HFFc6 (cell line): ENCODE measurements at regions not wholly inside any gene's neighbourhood (a gene's known extent, or its start where the extent isn't known, plus 50 kb on each side); places are given as distances from the start of the nearest gene placed in this dataset.

Source experiments
- DNase-seq: peaks from one replicate; pipeline ENCODE4 v3.0.0-alpha.2; 2018
- H3K27ac Mint-ChIP-seq: 2 replicates; pipeline ENCODE4 v1.8.0; 2020; ENCODE audit warnings: mild to moderate bottlenecking, mixed read lengths
- H3K27me3 Mint-ChIP-seq: 2 replicates; pipeline ENCODE4 v1.8.0; 2021; ENCODE audit warnings: mild to moderate bottlenecking, moderate library complexity, mixed read lengths; ENCODE audit not compliant: insufficient read depth
- H3K36me3 Mint-ChIP-seq: 2 replicates; pipeline ENCODE4 v1.8.0; 2021; ENCODE audit warnings: low read depth, mixed read lengths
- H3K4me1 Mint-ChIP-seq: 2 replicates; pipeline ENCODE4 v1.8.0; 2020; ENCODE audit warnings: low read depth, mixed read lengths
- H3K4me3 Mint-ChIP-seq: 2 replicates; pipeline ENCODE4 v1.8.0; 2020; ENCODE audit warnings: mild to moderate bottlenecking, moderate library complexity, mixed read lengths
- H3K9me3 Mint-ChIP-seq: 2 replicates; pipeline ENCODE4 v1.8.0; 2020; ENCODE audit warnings: mild to moderate bottlenecking, mixed read lengths
- TF ChIP-seq, protein P1 (sequence below): fragments of 200-600 bp; sonication (generic); IDR thresholded peaks from 2 replicates; pipeline ENCODE4 v1.5.0; 2021; ENCODE audit warnings: antibody characterized with exemption, mild to moderate bottlenecking

DNA sequence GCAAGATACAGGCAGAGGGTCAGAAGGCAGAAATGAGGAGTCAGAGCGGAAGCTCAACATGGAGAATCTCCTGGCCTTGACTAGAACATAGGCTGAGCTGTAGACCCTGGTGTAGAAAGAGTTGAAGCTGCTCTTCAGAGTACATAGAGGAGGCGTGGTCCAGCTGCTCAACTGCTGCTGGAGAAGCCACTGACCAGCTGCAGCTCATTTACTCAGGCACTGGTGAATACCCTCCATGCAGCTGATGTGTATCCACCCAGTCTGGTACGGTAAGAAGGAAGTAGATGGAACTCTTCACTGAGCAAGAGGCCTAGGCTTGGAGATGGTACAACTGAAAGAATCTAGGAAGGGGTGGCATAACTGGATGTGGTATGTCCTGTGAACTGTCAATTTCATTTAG is 148.8 kb upstream of the DHRS4 start:
- Mint-ChIP-seq H3K4me3 (no peak overlapping the region), H3K27me3 (peaks cover 7% of the 10 kb centered on the region; the same call in 1 of the 2 replicates), H3K4me1 (no peaks in the 10 kb centered on the region), H3K27ac (no peak overlapping the region), H3K36me3 (no peaks in the 10 kb centered on the region), H3K9me3 (no peaks in the 10 kb centered on the region)
- TF ChIP-seq, protein P1, sequence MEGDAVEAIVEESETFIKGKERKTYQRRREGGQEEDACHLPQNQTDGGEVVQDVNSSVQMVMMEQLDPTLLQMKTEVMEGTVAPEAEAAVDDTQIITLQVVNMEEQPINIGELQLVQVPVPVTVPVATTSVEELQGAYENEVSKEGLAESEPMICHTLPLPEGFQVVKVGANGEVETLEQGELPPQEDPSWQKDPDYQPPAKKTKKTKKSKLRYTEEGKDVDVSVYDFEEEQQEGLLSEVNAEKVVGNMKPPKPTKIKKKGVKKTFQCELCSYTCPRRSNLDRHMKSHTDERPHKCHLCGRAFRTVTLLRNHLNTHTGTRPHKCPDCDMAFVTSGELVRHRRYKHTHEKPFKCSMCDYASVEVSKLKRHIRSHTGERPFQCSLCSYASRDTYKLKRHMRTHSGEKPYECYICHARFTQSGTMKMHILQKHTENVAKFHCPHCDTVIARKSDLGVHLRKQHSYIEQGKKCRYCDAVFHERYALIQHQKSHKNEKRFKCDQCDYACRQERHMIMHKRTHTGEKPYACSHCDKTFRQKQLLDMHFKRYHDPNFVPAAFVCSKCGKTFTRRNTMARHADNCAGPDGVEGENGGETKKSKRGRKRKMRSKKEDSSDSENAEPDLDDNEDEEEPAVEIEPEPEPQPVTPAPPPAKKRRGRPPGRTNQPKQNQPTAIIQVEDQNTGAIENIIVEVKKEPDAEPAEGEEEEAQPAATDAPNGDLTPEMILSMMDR, result no peak
- DNase-seq, result no peak

DNA sequence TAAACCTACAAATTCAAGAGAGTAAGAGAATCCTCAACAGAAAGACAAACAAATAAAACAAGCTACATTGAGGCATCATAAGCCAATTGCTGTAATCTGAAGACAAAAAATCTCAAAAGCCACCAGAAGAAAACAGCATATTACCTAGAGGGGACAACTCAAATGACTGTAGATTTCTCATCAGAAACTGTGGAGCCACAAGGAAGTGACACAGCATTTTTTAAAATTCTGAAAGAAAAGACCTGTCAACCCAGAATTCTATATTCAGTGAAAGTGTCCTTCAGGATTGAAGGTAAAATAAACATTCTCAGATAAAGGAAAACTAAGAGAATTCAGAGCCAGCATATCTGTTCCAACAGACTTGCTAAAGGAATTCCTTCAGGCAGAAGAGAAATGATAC is 147.8 kb upstream of the DHRS4 start:
- TF ChIP-seq, protein P1, result no peak
- Mint-ChIP-seq H3K36me3 (no peaks in the 10 kb centered on the region), H3K4me1 (no peaks in the 10 kb centered on the region), H3K27me3 (peaks cover 7% of the 10 kb centered on the region; the same call in 1 of the 2 replicates), H3K9me3 (no peaks in the 10 kb centered on the region), H3K27ac (no peak overlapping the region), H3K4me3 (no peak overlapping the region)
- DNase-seq, result no peak

DNA sequence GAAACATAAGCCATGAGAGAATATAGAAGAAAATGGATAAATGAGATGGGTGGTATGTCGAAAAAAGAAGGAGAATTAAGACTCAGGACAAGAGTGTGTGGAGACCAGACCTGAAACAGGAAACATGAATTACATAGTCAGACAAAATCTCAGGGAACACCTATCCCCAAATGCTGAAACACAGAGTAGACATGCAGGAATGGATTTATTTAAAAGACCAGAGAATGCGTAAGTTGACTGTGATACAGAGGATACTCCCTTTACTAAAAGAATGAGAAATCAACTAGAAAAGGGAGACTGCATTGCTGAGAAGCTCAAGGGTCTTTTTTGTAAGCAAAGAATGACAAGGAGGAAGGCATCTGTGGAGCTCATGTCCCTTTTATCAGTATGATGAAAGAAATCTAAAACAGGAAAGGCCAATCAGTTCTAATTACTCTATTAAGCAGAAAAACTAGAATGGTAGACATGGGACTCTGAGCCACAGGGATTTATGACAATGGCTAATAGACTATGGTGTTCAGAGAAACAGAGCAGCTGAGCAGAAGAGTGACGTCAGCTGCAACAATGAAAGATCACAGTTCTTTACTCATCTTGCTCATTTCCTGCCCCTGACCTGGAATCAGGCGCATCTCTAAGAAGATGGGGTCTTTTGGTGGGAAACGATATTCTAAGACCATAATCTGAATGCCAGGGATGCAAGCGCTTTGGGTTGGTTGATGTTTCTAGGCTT is 138.9 kb upstream of the DHRS4 start:
- TF ChIP-seq, protein P1, result no peak
- Mint-ChIP-seq H3K36me3 (no peaks in the 10 kb centered on the region), H3K9me3 (no peaks in the 10 kb centered on the region), H3K27me3 (peaks cover 14% of the 10 kb centered on the region), H3K4me3 (no peak overlapping the region), H3K4me1 (no peaks in the 10 kb centered on the region), H3K27ac (no peak overlapping the region)
- DNase-seq, result no peak

DNA sequence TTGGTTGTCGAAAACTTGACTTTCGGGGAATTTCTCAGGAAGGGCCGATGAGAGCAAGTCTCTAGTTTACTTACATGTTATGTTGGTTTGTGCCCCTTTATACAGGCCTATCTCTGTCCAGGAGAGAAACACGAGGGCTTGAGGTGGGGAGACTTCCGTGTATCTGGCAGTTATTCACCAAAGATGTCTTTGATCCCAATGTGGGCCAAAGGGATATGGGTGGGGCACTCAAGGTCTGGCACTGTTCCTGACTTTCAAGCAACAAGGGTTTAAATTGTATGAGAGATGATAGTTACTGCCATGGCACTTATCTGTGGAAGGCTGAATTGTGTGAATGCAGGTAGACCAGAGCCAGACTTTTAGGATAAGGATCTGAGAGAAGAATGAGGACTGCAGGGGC is 137.2 kb upstream of the DHRS4 start:
- Mint-ChIP-seq H3K36me3 (no peaks in the 10 kb centered on the region), H3K27ac (no peak overlapping the region), H3K27me3 (peaks cover 14% of the 10 kb centered on the region), H3K9me3 (no peaks in the 10 kb centered on the region), H3K4me1 (no peaks in the 10 kb centered on the region), H3K4me3 (no peak overlapping the region)
- TF ChIP-seq, protein P1, result no peak
- no peak for DNase-seq

DNA sequence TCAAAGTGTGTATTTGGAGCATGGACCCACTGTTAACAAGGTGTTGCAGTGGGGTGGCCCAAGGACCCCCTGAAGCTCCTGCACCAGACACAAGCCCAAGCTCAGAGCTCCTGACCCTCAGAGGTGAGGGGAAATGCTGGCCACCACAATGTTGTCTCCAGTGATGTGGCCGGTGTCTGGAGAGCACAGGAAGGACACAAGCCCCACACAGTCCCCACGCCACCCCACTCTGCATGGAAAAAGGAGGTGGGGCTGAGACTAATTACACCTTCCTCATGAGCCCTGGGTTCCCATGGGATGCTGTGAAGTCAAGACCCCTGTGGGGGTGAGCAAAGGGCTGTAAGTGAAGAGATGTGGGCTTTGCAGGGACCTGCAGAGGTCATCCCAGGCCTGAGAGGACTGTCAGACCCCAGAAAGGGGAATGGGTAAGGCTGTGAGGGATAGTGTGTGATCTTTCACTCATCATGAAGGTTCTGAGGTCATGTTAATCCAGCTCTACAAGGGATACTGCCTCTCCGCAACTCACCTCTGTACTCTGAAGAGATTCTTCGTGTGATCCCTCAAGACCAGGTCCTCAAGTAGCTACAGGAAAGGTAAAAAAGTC is 136.3 kb upstream of the DHRS4 start:
- H3K4me3 Mint-ChIP-seq, result no peak overlapping the region
- H3K27ac Mint-ChIP-seq, result no peak overlapping the region
- TF ChIP-seq, protein P1, result no peak
- H3K36me3 Mint-ChIP-seq, result no peaks in the 10 kb centered on the region
- H3K4me1 Mint-ChIP-seq, result no peaks in the 10 kb centered on the region
- no peak for DNase-seq
- H3K27me3 Mint-ChIP-seq, result peaks cover 13% of the 10 kb centered on the region
- H3K9me3 Mint-ChIP-seq, result no peaks in the 10 kb centered on the region
